A549 (cell line): ENCODE measurements at regions not wholly inside any gene's neighbourhood (a gene's known extent, or its start where the extent isn't known, plus 50 kb on each side); places are given as distances from the start of the nearest gene placed in this dataset.

Source experiments
- ATAC-seq, 2 experiments: fragments of 200-7000 bp in 1 of 2; fragments of >200 bp in 1 of 2; cut with Nextera tagmentation in 1 of 2; cut with Tn5 transposase in 1 of 2; 3 replicates each; pipeline versions ENCODE4 v1.8.0 to v1.9.1; 2018 to 2020; ENCODE audit warnings: mild to moderate bottlenecking in 1 of 2, moderate library complexity in 1 of 2
- CTCF ChIA-PET: fragments of 300-600 bp; sonication (Branson Sonifier 250); formaldehyde crosslinking; extraction: SDS; loops from one replicate; lab custom pipeline; 2021; ENCODE audit warnings: antibody characterized with exemption, inconsistent platforms; lab: Yijun Ruan, JAX
- POLR2A ChIA-PET: fragments of 350-600 bp; formaldehyde crosslinking; extraction: SDS; loops from one replicate; lab custom pipeline; 2021; ENCODE audit warnings: antibody characterized with exemption, inconsistent platforms; lab: Yijun Ruan, JAX
- DNase-seq, 2 experiments: peaks; one replicate each; pipeline versions ENCODE4 v3.0.0 to v3.0.0-alpha.2; 2011 to 2016; ENCODE audit warnings: low read depth in 1 of 2, low spot score in 1 of 2
- FAIRE-seq: peaks from 2 replicates; lab custom pipeline; 2011; peaks lifted over from hg19 to GRCh38; lab: Jason Lieb, UNC
- H3K27ac ChIP-seq, 2 experiments: fragments of >200 bp; sonication (Bioruptor Twin); formaldehyde crosslinking; 3 replicates each; pipeline ENCODE4 v1.5.1; 2016 to 2017
- H3K4me1 ChIP-seq: fragments of >200 bp; sonication (Bioruptor Twin); formaldehyde crosslinking; 3 replicates; pipeline ENCODE4 v1.6.1; 2016
- H3K4me2 ChIP-seq: fragments of >200 bp; sonication (Bioruptor Twin); formaldehyde crosslinking; 3 replicates; pipeline ENCODE4 v1.6.1; 2016
- H3K4me3 ChIP-seq: fragments of >200 bp; sonication (Bioruptor Twin); formaldehyde crosslinking; 3 replicates; pipeline ENCODE4 v1.5.1; 2016
- H3K9me3 ChIP-seq: fragments of >200 bp; sonication (Bioruptor Twin); formaldehyde crosslinking; 3 replicates; pipeline ENCODE4 v1.6.1; 2016
- BHLHE40 ChIP-seq: IDR thresholded peaks from 2 replicates; pipeline ENCODE4 v1.6.1; 2012; ENCODE audit warnings: low read depth, low read length, inconsistent platforms
- CBX2 ChIP-seq: fragments of 200-600 bp; sonication (generic); IDR thresholded peaks from 2 replicates; pipeline ENCODE4 v1.6.1; 2016; ENCODE audit warnings: low read depth, mild to moderate bottlenecking, borderline replicate concordance
- CBX8 ChIP-seq: fragments of 200-600 bp; sonication (generic); IDR thresholded peaks from 2 replicates; pipeline ENCODE4 v1.6.1; 2016
- CHD4 ChIP-seq: fragments of 200-600 bp; sonication (generic); IDR thresholded peaks from 2 replicates; pipeline ENCODE4 v1.6.1; 2016; ENCODE audit warnings: antibody characterized with exemption, mild to moderate bottlenecking, borderline replicate concordance
- EHF ChIP-seq: fragments of 250-450 bp; sonication (Bioruptor Pico); IDR thresholded peaks from 2 replicates; pipeline ENCODE4 v1.5.0; 2020; ENCODE audit warnings: mild to moderate bottlenecking
- EHMT2 ChIP-seq: fragments of 200-600 bp; sonication (generic); IDR thresholded peaks from 2 replicates; pipeline ENCODE4 v1.6.1; 2016; ENCODE audit warnings: antibody characterized with exemption, low read depth, mild to moderate bottlenecking, moderate library complexity
- EP300 ChIP-seq, 2 experiments: fragments of >200 bp; sonication (Bioruptor Twin); formaldehyde crosslinking; IDR thresholded peaks; 2 replicates in 1 of 2; 3 replicates in 1 of 2; pipeline ENCODE4 v1.6.1; 2016 to 2017
- FOSB ChIP-seq: fragments of 250-450 bp; sonication (Bioruptor Pico); IDR thresholded peaks from 2 replicates; pipeline ENCODE4 v1.5.0; 2020; ENCODE audit warnings: mild to moderate bottlenecking, moderate library complexity
- FOSL2 ChIP-seq, 2 experiments: fragments of 450-650 bp in 1 of 2; fragments of >200 bp in 1 of 2; sonication (Bioruptor Twin) in 1 of 2; formaldehyde crosslinking; IDR thresholded peaks; 2 replicates each; pipeline versions ENCODE4 v1.5.0 to v1.6.1; 2016 to 2020; ENCODE audit warnings: mild to moderate bottlenecking in 1 of 2, moderate library complexity in 1 of 2
- FOXS1 ChIP-seq: fragments of 250-450 bp; sonication (Bioruptor Pico); IDR thresholded peaks from 2 replicates; pipeline ENCODE4 v1.5.0; 2020; ENCODE audit warnings: mild to moderate bottlenecking, moderate library complexity
- HEYL ChIP-seq: fragments of 250-450 bp; sonication (Bioruptor Pico); IDR thresholded peaks from 2 replicates; pipeline ENCODE4 v1.8.0; 2021; ENCODE audit warnings: mild to moderate bottlenecking, moderate library complexity
- MAFK ChIP-seq: fragments of 450-650 bp; IDR thresholded peaks from 2 replicates; pipeline ENCODE4 v1.6.1; 2014; ENCODE audit not compliant: partially characterized antibody
- MAZ ChIP-seq: fragments of 150-350 bp; IDR thresholded peaks from 2 replicates; pipeline ENCODE4 v1.6.1; 2014; ENCODE audit warnings: antibody characterized with exemption, low read depth, low read length, borderline replicate concordance
- NPAS2 ChIP-seq: fragments of 250-450 bp; sonication (Bioruptor Pico); IDR thresholded peaks from 2 replicates; pipeline ENCODE4 v1.8.0; 2022; ENCODE audit warnings: mild to moderate bottlenecking, moderate library complexity, borderline replicate concordance
- PHF8 ChIP-seq: fragments of 200-600 bp; sonication (generic); IDR thresholded peaks from 2 replicates; pipeline ENCODE4 v1.6.1; 2016; ENCODE audit warnings: low read depth, mild to moderate bottlenecking, antibody characterized with exemption, moderate library complexity, borderline replicate concordance
- POLR2AphosphoS2 ChIP-seq: conservative IDR thresholded peaks from 2 replicates; pipeline ENCODE4 v1.6.1; 2012; ENCODE audit warnings: low read length, improper control_type of control experiment, inconsistent platforms
- RCOR1 ChIP-seq: fragments of 150-350 bp; IDR thresholded peaks from 2 replicates; pipeline ENCODE4 v1.6.1; 2014; ENCODE audit warnings: antibody characterized with exemption, low read length, low read depth
- RNF2 ChIP-seq: fragments of 200-600 bp; sonication (generic); IDR thresholded peaks from 2 replicates; pipeline ENCODE4 v1.6.1; 2016; ENCODE audit warnings: low read depth, mild to moderate bottlenecking, antibody characterized with exemption, moderate library complexity, borderline replicate concordance
- SREBF2 ChIP-seq: fragments of 450-650 bp; IDR thresholded peaks from 2 replicates; pipeline ENCODE4 v1.6.1; 2014; ENCODE audit warnings: mild to moderate bottlenecking, moderate library complexity
- WGBS: methylation state at CpG from one replicate; pipeline ENCODE4 v1.1.6; 2017; ENCODE audit errors: missing lambda C conversion rate; 5-methylcytosine and 5-hydroxymethylcytosine counted together
- TF ChIP-seq, protein P1 (sequence below): fragments of >200 bp; sonication (Bioruptor Twin); formaldehyde crosslinking; IDR thresholded peaks from 3 replicates; pipeline ENCODE4 v1.6.1; 2016
- TF ChIP-seq, protein P2 (sequence below): fragments of 250-450 bp; sonication (Bioruptor Pico); IDR thresholded peaks from 2 replicates; pipeline ENCODE4 v1.5.0; 2020; ENCODE audit warnings: low read depth, mild to moderate bottlenecking, moderate library complexity
- TF ChIP-seq, protein P3 (sequence below): fragments of 450-650 bp; IDR thresholded peaks from 2 replicates; pipeline ENCODE4 v1.6.1; 2014; ENCODE audit warnings: antibody characterized with exemption
- TF ChIP-seq, protein P4 (sequence below): IDR thresholded peaks from 2 replicates; pipeline ENCODE4 v1.6.1; 2012; ENCODE audit warnings: low read depth, borderline replicate concordance
- TF ChIP-seq, protein P5 (sequence below): fragments of 200-600 bp; sonication (generic); IDR thresholded peaks from 2 replicates; pipeline ENCODE4 v1.6.1; 2016; ENCODE audit warnings: antibody characterized with exemption, mild to moderate bottlenecking, moderate library complexity

DNA sequence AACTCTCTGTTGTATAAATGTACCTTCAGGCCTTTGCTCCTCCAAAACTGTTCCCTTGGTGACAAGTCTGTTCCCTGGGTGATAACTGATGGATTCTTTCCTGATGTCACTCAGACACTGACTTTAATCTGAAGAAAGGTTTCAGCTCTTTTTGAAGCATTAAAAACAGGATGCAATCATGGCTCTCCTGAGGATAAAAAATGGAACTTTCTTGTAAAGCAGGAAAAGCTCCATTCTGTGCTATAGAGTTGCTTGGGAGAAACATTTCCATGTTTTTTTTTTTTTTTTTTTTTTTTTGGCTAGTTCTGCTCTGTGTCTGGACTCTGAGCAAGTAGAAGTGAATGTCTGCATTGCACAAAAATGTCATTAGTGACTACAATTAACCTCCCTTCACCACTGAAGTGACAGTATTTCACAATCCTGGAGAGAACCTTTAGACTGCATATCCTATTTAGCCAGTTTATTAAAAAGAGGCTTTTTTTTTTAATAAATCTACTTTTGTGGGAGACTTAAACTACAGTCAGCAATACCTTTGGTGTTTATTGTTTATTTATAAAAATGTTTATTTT is 101.7 kb upstream of the PRMT6 start:
- ChIA-PET CTCF (no interaction called here), POLR2A (no interaction called here)
- TF ChIP-seq, protein P1, sequence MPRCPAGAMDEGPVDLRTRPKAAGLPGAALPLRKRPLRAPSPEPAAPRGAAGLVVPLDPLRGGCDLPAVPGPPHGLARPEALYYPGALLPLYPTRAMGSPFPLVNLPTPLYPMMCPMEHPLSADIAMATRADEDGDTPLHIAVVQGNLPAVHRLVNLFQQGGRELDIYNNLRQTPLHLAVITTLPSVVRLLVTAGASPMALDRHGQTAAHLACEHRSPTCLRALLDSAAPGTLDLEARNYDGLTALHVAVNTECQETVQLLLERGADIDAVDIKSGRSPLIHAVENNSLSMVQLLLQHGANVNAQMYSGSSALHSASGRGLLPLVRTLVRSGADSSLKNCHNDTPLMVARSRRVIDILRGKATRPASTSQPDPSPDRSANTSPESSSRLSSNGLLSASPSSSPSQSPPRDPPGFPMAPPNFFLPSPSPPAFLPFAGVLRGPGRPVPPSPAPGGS: no peak
- TF ChIP-seq FOSL2 (IDR thresholded peaks at IDR 0.05) (no peak), FOSL2 (CRISPR knock-in tag; IDR thresholded peaks at IDR 0.05) (no peak), HEYL (CRISPR knock-in tag) (no peak), CBX8 (no peak), RNF2 (no peak), EHMT2 (no peak), FOXS1 (no peak), BHLHE40 (no peak)
- TF ChIP-seq, protein P2, sequence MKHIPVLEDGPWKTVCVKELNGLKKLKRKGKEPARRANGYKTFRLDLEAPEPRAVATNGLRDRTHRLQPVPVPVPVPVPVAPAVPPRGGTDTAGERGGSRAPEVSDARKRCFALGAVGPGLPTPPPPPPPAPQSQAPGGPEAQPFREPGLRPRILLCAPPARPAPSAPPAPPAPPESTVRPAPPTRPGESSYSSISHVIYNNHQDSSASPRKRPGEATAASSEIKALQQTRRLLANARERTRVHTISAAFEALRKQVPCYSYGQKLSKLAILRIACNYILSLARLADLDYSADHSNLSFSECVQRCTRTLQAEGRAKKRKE (CRISPR knock-in tag): no peak
- TF ChIP-seq, protein P3, sequence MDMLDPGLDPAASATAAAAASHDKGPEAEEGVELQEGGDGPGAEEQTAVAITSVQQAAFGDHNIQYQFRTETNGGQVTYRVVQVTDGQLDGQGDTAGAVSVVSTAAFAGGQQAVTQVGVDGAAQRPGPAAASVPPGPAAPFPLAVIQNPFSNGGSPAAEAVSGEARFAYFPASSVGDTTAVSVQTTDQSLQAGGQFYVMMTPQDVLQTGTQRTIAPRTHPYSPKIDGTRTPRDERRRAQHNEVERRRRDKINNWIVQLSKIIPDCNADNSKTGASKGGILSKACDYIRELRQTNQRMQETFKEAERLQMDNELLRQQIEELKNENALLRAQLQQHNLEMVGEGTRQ: no peak
- Histone ChIP-seq H3K4me1 (no peaks in the 10 kb centered on the region), H3K9me3 (no peaks in the 10 kb centered on the region), H3K4me2 (no peak overlapping the region), H3K27ac (no peak overlapping the region), H3K4me3 (no peak overlapping the region)
- FAIRE-seq (no peak), ATAC-seq (no peak), DNase-seq (no peak)

DNA sequence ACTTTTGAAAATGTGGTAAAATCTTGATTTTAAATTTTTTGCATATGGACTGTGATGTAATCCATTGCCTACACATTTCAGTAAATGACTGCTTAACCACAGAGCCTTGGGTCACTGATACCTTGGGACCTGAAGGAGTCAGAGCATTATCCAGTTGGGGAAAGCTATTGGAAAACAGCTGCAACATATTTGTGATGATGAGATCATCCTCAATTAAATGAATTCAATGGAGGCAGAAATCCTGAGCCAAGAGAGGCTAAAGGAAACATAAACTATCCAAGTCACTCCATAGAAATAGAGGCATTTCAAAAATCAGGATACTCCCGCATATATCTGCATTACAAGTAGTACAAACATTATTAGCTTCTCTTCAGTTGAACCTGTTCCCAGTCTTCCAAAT is 99.8 kb upstream of the PRMT6 start:
- Histone ChIP-seq H3K9me3 (no peaks in the 10 kb centered on the region), H3K4me3 (no peak overlapping the region), H3K4me2 (no peak overlapping the region), H3K27ac (no peak overlapping the region), H3K4me1 (no peaks in the 10 kb centered on the region)
- TF ChIP-seq FOSB (CRISPR knock-in tag) (no peak), PHF8 (no peak), EP300 (IDR thresholded peaks at IDR 0.05) (no peak), POLR2AphosphoS2 (no peak), EHF (CRISPR knock-in tag) (no peak), MAZ (no peak), CBX2 (no peak), NPAS2 (CRISPR knock-in tag) (no peak), EHMT2 (no peak), SREBF2 (no peak), MAFK (no peak), RCOR1 (no peak), CHD4 (no peak)
- TF ChIP-seq, protein P3: no peak
- TF ChIP-seq, protein P4, sequence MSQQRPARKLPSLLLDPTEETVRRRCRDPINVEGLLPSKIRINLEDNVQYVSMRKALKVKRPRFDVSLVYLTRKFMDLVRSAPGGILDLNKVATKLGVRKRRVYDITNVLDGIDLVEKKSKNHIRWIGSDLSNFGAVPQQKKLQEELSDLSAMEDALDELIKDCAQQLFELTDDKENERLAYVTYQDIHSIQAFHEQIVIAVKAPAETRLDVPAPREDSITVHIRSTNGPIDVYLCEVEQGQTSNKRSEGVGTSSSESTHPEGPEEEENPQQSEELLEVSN: no peak
- TF ChIP-seq, protein P5, sequence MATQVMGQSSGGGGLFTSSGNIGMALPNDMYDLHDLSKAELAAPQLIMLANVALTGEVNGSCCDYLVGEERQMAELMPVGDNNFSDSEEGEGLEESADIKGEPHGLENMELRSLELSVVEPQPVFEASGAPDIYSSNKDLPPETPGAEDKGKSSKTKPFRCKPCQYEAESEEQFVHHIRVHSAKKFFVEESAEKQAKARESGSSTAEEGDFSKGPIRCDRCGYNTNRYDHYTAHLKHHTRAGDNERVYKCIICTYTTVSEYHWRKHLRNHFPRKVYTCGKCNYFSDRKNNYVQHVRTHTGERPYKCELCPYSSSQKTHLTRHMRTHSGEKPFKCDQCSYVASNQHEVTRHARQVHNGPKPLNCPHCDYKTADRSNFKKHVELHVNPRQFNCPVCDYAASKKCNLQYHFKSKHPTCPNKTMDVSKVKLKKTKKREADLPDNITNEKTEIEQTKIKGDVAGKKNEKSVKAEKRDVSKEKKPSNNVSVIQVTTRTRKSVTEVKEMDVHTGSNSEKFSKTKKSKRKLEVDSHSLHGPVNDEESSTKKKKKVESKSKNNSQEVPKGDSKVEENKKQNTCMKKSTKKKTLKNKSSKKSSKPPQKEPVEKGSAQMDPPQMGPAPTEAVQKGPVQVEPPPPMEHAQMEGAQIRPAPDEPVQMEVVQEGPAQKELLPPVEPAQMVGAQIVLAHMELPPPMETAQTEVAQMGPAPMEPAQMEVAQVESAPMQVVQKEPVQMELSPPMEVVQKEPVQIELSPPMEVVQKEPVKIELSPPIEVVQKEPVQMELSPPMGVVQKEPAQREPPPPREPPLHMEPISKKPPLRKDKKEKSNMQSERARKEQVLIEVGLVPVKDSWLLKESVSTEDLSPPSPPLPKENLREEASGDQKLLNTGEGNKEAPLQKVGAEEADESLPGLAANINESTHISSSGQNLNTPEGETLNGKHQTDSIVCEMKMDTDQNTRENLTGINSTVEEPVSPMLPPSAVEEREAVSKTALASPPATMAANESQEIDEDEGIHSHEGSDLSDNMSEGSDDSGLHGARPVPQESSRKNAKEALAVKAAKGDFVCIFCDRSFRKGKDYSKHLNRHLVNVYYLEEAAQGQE: no peak
- ATAC-seq: no peak
- WGBS: 87% methylated on average over 1 of the region's 1 CpG
- ChIA-PET CTCF (no interaction called here), POLR2A (no interaction called here)
- no peak for FAIRE-seq
- no peak for DNase-seq
